Ovary (tissue), 7 donors: ENCODE measurements at regions not wholly inside any gene's neighbourhood (a gene's known extent, or its start where the extent isn't known, plus 50 kb on each side); places are given as distances from the start of the nearest gene placed in this dataset.

Source experiments
- DNase-seq, 5 donors: peaks; one replicate each; pipeline ENCODE4 v3.0.0-alpha.2; 2019 to 2020
- H3K27ac ChIP-seq, 2 donors: fragments of 200-600 bp; one replicate each; pipeline versions ENCODE4 v1.5.1 to v1.8.0; 2019 to 2022
- H3K27me3 ChIP-seq: fragments of 200-600 bp; one replicate; pipeline ENCODE4 v1.8.0; 2022
- H3K36me3 ChIP-seq: fragments of 200-600 bp; sonication (generic); one replicate; pipeline ENCODE4 v1.5.1; 2019
- H3K4me1 ChIP-seq: one replicate; pipeline ENCODE4 v1.8.1; 2013; ENCODE audit warnings: mild to moderate bottlenecking, moderate library complexity; ENCODE audit not compliant: insufficient read depth
- H3K4me3 ChIP-seq: fragments of 200-600 bp; sonication (generic); one replicate; pipeline ENCODE4 v1.5.1; 2017
- H3K9me3 ChIP-seq, 2 donors: fragments of 200-600 bp in 1 of 2; sonication (generic) in 1 of 2; one replicate each; pipeline versions ENCODE4 v1.5.1 to v1.8.1; 2013 to 2019; ENCODE audit warnings: mild to moderate bottlenecking in 1 of 2, moderate library complexity in 1 of 2
- EP300 ChIP-seq: sonication (generic); formaldehyde crosslinking; IDR thresholded peaks from one replicate; pipeline ENCODE4 v1.6.1; 2017; ENCODE audit warnings: antibody characterized with exemption
- POLR2A ChIP-seq: fragments of 450-650 bp; IDR thresholded peaks from one replicate; pipeline ENCODE4 v1.6.1; 2017; ENCODE audit warnings: antibody characterized with exemption, mild to moderate bottlenecking, moderate library complexity
- WGBS, 3 donors: extraction: QIAGEN DNeasy Blood & Tissue Kit in 1 of 3; methylation state at CpG; one replicate each; pipeline versions ENCODE4 v1.1.5 to v1.1.7; 2013 to 2017; 5-methylcytosine and 5-hydroxymethylcytosine counted together
- intact Hi-C, 4 donors: fragments of 100-400 bp; cut with DNase I; formaldehyde crosslinking; loops; one replicate each; pipeline versions ENCODE4 v1.11.0 to v1.15.1; 2022 to 2023
- TF ChIP-seq, protein P1 (sequence below), 3 donors: fragments of 450-650 bp in 2 of 3; fragments of 200-600 bp in 1 of 3; IDR thresholded peaks; one replicate each; pipeline versions ENCODE4 v1.5.1 to v1.8.0; 2016 to 2022; ENCODE audit warnings: antibody characterized with exemption in 3 of 3, mild to moderate bottlenecking in 1 of 3
- donor health status: DM: no; HTN: no; CAD: no; lungs with moderate emphysema.
- donor health status: DM: no; HTN: no; CAD: no.
- donor health status: Bipolar disorder and iron deficiency.
- donor health status: DM: no; HTN: no; CAD: no.
- donor health status: DM: yes; HTN: yes; CAD: no.

DNA sequence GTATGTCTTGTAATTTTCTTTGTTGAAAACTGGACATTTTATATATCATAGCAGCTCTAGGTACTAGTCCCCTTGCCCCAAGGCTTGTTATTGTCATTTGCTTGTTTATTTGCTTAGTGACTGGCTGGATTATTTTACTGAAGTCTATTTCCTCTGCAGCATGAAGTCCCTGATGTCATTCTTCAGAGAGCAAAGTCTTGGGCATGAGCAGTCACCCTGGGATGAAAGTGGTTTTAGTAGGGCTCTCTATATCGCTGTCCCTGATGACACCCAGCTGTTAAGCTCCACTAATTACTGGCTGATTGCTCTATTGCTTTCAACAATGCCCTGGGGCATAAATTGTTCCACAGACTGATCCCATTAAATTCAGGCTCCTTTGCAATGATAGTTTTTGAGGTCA, 113.5 kb upstream of the USP9X start:
- no peak for DNase-seq

GRCh38 chrX:40973619-40974018, 111.6 kb upstream of the USP9X start:
- Histone ChIP-seq H3K27ac (no peak overlapping the region), H3K27me3 (no peaks in the 10 kb centered on the region), H3K4me3 (no peak overlapping the region), H3K4me1 (no peaks in the 10 kb centered on the region), H3K9me3 (no peaks in the 10 kb centered on the region), H3K36me3 (no peaks in the 10 kb centered on the region)
- 57 to 70% (median 59%) methylated on average over 3 of the region's 3 CpGs for WGBS, 3 donors
- DNase-seq = no peak
- intact Hi-C loops = no loop called here
- TF ChIP-seq EP300 (no peak), POLR2A (no peak)
- TF ChIP-seq, protein P1, sequence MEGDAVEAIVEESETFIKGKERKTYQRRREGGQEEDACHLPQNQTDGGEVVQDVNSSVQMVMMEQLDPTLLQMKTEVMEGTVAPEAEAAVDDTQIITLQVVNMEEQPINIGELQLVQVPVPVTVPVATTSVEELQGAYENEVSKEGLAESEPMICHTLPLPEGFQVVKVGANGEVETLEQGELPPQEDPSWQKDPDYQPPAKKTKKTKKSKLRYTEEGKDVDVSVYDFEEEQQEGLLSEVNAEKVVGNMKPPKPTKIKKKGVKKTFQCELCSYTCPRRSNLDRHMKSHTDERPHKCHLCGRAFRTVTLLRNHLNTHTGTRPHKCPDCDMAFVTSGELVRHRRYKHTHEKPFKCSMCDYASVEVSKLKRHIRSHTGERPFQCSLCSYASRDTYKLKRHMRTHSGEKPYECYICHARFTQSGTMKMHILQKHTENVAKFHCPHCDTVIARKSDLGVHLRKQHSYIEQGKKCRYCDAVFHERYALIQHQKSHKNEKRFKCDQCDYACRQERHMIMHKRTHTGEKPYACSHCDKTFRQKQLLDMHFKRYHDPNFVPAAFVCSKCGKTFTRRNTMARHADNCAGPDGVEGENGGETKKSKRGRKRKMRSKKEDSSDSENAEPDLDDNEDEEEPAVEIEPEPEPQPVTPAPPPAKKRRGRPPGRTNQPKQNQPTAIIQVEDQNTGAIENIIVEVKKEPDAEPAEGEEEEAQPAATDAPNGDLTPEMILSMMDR (IDR thresholded peaks at IDR 0.05) = no peak

More for the DNA sequence above, 113.5 kb upstream of the USP9X start:
- Histone ChIP-seq H3K27me3 (no peaks in the 10 kb centered on the region), H3K4me1 (no peaks in the 10 kb centered on the region), H3K27ac (no peak overlapping the region), H3K9me3 (no peaks in the 10 kb centered on the region), H3K36me3 (no peaks in the 10 kb centered on the region), H3K4me3 (no peak overlapping the region)
- intact Hi-C loops = no loop called here
- 27 to 57% (median 33%) methylated on average over 1 of the region's 1 CpG for WGBS, 3 donors
- TF ChIP-seq POLR2A = no peak
- TF ChIP-seq, protein P1 (IDR thresholded peaks at IDR 0.05) = no peak

DNA sequence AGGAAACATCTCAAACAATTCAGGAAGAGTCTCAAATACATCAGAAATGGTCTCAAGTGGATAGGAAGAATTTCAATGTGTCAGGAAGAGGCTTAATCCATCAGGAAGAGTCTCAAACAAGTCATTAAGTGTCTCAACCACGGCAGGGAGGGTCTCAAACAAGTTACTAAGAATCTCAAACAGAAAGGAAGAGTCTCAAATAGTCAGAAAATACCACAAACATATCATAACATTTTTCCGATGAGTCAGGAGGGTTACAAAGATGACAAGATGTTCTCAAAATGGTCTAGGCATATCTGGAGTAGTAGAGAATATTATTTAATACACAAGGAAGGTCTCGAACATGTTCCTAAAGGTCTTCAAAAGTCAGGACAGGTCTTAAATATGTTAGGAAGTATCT, 109.3 kb upstream of the USP9X start:
- H3K9me3 ChIP-seq = no peaks in the 10 kb centered on the region
- WGBS, 3 donors = 79 to 82% (median 80%) methylated on average over 3 of the region's 3 CpGs
- H3K4me3 ChIP-seq = no peak overlapping the region
- no peaks in the 10 kb centered on the region for H3K27me3 ChIP-seq
- H3K27ac ChIP-seq = no peak overlapping the region
- TF ChIP-seq, protein P1 (IDR thresholded peaks at IDR 0.05) = no peak
- no peak for TF ChIP-seq POLR2A
- no peak for TF ChIP-seq EP300
- DNase-seq = no peak
- no peaks in the 10 kb centered on the region for H3K36me3 ChIP-seq
- H3K4me1 ChIP-seq = no peaks in the 10 kb centered on the region
- intact Hi-C loops = no loop called here

- WGBS, 3 donors = 84 to 97% (median 93%) methylated on average over 1 of the region's 1 CpG
- H3K27me3 ChIP-seq = no peaks in the 10 kb centered on the region
These were observed 108.3 kb upstream of the USP9X start for GRCh38 chrX:40976981-40977380.

GRCh38 chrX:40984962-40985361, 100.3 kb upstream of the USP9X start:
- Histone ChIP-seq H3K27me3 (no peaks in the 10 kb centered on the region), H3K4me1 (no peaks in the 10 kb centered on the region), H3K36me3 (no peaks in the 10 kb centered on the region), H3K27ac (no peak overlapping the region), H3K4me3 (no peak overlapping the region), H3K9me3 (no peaks in the 10 kb centered on the region)
- intact Hi-C loops = no loop called here
- no peak for TF ChIP-seq EP300
- TF ChIP-seq POLR2A = no peak
- TF ChIP-seq, protein P1 (IDR thresholded peaks at IDR 0.05) = no peak
- WGBS, 3 donors = 86 to 90% (median 88%) methylated on average over 4 of the region's 4 CpGs
- DNase-seq = no peak

More at GRCh38 chrX:40976981-40977380, 108.3 kb upstream of the USP9X start:
- no peaks in the 10 kb centered on the region for H3K9me3 ChIP-seq
- H3K36me3 ChIP-seq = no peaks in the 10 kb centered on the region
- no peak for TF ChIP-seq EP300
- no peak overlapping the region for H3K27ac ChIP-seq
- intact Hi-C loops = no loop called here
- no peak overlapping the region for H3K4me3 ChIP-seq
- DNase-seq = no peak
- H3K4me1 ChIP-seq = no peaks in the 10 kb centered on the region
